HG03175 (cell line): ENCODE measurements at regions not wholly inside any gene's neighbourhood (a gene's known extent, or its start where the extent isn't known, plus 50 kb on each side); places are given as distances from the start of the nearest gene placed in this dataset.

Experiments used
- ATAC-seq: cut with Tn5 transposase; IDR thresholded peaks from one replicate; pipeline ENCODE4 v1.9.1; 2021; ENCODE audit warnings: mild to moderate bottlenecking, moderate library complexity; ENCODE audit not compliant: unreplicated experiment

DNA sequence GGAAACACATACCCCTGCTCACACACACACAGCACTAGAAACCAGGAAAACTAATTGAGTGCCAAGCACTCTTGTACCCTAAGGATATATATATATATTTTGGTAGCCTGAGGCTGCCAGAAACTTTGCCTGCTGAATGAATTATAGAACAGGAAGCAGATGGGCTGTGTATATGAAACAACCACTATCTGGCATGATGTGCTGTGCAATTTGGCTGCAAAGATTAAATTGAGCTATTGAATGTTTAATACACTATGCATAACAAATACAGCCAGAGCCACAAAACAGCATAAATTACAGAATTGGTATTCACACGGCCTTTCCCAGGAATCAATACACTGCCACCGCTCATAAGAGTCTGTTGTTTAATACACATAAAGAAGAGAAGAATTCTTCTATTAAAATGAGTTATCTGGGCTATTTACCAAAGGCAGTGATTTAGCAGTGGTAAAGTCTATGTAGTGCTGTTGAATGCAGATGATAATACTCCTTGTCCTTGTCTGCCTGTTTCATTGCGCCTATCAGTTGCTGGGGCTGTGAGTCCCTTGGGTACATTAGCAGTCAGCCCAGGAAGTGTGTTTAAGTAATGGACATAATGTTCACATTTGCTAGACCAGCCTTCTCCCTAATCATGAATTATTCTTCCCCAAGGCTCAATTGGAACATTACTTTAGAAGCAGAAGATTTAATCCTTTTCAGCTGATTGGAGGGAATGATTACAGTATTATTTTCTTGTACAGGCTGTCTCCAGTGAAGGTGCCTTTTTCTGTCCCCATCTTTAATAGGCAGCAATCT is 294.3 kb downstream of the TLE1 start:
- ATAC-seq: no peak

DNA sequence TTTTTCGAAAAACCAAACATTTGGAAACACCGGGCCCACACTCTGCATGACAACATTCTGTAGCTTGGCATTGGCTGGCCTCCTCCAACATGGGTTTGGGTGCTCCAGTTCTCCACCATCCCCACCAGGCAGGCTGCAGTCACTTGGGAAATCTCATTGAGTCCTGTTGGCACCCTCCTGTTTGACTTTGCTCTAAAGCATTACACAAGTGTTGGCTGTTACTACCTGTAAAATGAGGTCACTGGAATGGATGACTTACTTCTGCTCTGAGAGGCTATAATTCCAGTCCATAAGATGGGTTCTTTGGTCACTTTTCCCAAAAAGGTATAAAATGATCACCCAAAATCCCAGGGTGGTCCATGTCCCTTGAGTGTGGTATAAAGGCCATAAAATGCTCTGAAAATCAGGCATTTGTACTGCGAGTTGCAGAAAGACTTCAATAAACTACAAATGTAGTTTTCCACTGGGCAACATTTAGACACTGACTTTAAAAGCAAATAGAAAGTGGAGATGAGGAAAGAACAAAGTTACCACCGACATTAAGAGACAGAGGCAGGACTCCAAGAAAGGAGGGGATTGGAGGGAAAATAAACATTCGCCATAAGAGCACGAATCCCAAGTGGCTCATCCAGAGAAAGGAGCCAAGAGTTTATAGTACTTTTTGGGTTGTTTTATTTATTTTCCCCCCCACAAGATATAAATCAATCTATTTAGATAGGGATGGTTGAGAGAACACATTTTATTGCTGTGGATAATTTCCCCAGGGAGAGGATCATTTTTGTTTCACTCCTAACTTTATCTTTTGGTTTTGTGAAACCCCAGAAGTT is 295.1 kb downstream of the TLE1 start:
- ATAC-seq: no peak

GRCh38 chr9:81391457-81391825 is 297.9 kb downstream of the TLE1 start:
- no peak for ATAC-seq

GRCh38 chr9:81390792-81391456 is 298.4 kb downstream of the TLE1 start:
- no peak for ATAC-seq

GRCh38 chr9:81389569-81389993 is 299.8 kb downstream of the TLE1 start:
- no peak for ATAC-seq

DNA sequence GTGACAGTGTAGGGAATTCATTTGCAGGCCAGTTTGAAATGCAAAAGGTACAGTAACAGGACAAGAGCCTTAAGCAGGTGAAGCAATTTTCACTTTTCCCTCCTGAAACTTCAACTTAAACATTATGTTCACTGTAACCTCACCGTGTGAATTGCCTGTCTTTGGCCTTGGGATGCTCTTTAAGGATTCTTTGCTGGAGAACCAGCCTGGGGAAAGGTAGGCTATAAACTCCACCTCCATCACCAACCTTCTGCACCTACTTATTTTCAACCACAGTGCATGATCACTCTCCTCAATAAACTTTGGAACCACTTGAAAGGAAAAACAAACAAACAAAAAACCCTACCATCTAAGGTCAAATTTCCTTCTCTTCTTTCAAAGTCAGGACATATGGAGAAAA is 300.5 kb downstream of the TLE1 start:
- ATAC-seq: no peak

GRCh38 chr9:81387360-81388106 is 301.8 kb downstream of the TLE1 start:
- no peak for ATAC-seq

GRCh38 chr9:81384911-81385310 is 304.4 kb downstream of the TLE1 start:
- no peak for ATAC-seq

DNA sequence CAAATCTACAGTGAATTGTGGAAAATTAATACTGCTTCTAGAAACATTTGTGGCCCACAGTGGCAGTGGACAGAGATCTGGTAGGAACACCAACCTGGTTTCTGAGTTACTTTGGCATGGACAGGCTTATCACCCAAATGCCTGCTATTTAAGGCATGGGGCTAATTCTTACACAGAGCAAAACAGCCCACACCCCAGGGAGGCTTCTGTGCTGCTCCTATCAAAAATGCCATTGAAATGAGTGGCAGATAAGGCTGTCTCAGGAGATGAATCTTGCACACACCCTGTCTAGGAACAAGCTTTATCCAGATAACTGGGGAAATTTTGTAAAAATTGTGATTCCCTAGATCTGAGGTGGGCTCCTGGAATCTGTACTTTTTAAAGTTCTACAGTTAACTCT is 307.1 kb downstream of the TLE1 start:
- ATAC-seq: no peak

DNA sequence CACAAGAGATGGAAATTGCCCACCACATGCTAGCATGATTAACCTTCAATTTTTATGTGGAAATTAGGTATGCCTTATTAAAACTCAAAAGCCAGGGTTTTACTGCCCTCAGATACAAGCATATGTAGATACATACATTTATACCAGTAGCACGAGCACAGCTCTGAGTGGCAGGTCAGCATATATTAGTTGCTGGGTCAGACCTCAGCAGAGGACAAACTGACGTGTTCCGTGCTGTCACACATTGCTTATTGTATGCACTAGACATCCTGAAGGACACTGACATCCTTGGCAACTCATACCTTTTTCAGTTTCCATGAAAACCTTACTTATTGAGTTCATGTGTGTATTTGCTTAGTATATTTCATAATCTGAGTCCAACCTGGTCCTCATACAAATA is 307.7 kb downstream of the TLE1 start:
- ATAC-seq: no peak

GRCh38 chr9:81380504-81381359 is 308.6 kb downstream of the TLE1 start:
- no peak for ATAC-seq

DNA sequence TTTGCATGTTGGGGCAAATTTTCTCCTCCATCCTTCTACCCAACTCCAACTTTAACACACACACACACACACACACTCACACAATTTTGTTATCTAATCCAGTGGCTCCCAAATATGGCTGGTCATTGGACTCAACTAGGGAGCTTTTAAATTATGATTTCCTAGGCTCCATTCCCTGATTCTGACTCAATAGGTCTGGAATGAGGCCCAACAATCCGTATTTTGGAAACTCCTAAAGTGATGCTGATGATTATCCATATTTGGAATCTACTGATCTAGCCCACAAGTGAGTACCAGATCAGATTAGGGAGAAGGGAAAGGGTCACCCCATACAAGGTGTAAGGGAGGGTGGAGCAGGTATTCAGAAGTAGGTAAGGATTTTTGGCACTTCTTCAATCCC is 309.7 kb downstream of the TLE1 start:
- ATAC-seq: no peak

GRCh38 chr9:81377921-81378320 is 311.4 kb downstream of the TLE1 start:
- ATAC-seq: no peak

GRCh38 chr9:81377320-81377719 is 312.0 kb downstream of the TLE1 start:
- no peak for ATAC-seq

- ATAC-seq: no peak
Observed at GRCh38 chr9:81375187-81376100, 313.9 kb downstream of the TLE1 start.

DNA sequence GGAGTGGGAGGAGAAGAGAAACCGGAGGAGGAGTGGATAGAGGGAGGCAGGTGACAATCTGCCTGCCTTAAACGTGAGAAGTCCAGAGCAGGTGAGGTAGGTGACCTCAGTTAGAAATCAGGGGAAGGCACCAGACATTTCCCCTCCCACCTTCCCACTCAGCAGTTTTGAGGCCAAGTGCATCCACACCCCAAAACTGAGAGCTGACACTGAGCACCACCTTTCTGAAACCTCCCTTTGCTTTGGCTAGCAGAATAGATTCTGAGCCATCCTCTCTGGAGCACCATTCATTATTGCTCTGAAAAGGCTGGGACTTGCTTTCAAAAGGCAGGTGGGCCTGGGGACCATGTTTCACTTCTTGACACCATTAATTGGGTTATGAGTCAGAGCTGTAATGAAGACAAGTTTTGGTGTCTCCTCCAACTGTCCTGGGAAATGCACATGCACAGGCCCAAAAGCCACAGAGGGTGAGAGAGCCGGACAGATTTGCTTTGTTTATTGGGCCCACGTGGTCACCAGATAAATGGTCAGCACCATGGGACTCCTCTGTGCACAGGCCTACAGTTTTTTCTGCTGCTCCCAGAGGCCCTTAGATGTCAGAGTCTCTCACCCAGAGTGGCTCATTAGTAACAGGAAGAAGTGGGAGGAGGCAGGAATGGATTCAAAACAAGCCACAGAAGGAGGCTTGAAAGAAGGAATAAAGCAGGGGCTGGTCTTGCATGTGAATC is 314.7 kb downstream of the TLE1 start:
- ATAC-seq: no peak

DNA sequence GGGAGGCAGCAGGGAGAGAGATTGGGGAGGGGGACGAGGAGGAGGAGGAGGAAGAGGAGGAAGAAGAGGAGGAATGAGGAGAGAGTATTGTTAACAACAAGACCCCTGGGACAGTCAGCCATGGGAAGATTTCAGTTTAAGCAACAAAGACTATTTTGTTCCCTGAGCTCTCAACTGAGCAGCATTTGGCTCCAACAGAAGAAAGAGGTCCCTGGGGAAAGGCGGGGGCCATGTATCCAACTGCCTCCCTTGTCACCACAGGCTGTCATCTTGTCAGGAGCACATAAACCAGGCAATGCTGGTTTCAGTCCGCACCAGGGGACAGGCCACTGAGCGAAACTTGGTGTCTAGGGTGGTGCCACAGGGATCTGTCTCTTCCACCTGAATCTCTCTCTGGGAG is 316.1 kb downstream of the TLE1 start:
- ATAC-seq: no peak

DNA sequence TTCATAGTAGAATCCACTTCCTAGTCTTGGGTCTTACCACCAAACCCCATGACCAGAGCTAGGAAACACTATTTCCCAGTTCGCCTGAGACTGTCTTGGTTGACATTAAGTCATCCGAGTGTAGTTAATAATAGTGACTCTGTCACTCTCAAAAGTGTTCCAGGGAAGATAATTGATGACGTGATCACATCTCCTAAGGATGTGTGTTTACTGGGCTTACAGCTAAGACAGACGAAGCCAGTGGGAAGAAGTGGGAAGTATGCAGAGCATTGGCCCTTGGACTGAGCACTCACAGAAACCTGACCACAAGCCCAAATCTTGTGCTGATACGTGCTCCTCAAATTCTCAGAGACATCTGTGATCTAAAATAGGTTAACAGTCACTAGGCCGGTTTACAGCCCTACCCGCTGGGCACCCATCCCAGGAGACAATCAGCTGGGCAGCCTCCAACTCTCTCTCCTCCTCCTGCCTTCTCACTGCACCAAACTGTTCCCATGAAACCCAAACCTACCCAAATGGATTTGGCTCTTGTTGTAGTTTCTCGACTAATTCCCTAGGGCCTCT is 316.6 kb downstream of the TLE1 start:
- no peak for ATAC-seq
